DMS53 treated with DMSO at 0.1 percent for 48 hours (cell line): ENCODE measurements at regions not wholly inside any gene's neighbourhood (a gene's known extent, or its start where the extent isn't known, plus 50 kb on each side); places are given as distances from the start of the nearest gene placed in this dataset.

Source experiments
- DNase-seq: peaks from one replicate; lab custom pipeline; 2025; ENCODE audit not compliant: unreplicated experiment; lab: John Stamatoyannopoulos, UW

- no peak for DNase-seq
These were observed 712.6 kb downstream of the SLC16A7 start for GRCh38 chr12:60308366-60308991.

GRCh38 chr12:60311940-60312339, 716.1 kb downstream of the SLC16A7 start:
- no peak for DNase-seq

- DNase-seq, result no peak
These were observed 721.5 kb downstream of the SLC16A7 start for GRCh38 chr12:60317361-60317760.

- DNase-seq, result no peak
These were observed 728.9 kb downstream of the SLC16A7 start for GRCh38 chr12:60324746-60325145.

GRCh38 chr12:60333461-60333860, 737.6 kb downstream of the SLC16A7 start:
- no peak for DNase-seq

GRCh38 chr12:60335745-60336144, 739.9 kb downstream of the SLC16A7 start:
- DNase-seq, result peak; percentile 93

GRCh38 chr12:60337839-60338549, 742.2 kb downstream of the SLC16A7 start:
- DNase-seq, result no peak

GRCh38 chr12:60345442-60345841, 749.6 kb downstream of the SLC16A7 start:
- DNase-seq, result peak; percentile 9

GRCh38 chr12:60349232-60349978, 753.6 kb downstream of the SLC16A7 start:
- DNase-seq, result no peak

GRCh38 chr12:60387356-60387755, 791.5 kb downstream of the SLC16A7 start:
- no peak for DNase-seq

GRCh38 chr12:60391051-60391450, 795.2 kb downstream of the SLC16A7 start:
- DNase-seq, result no peak

GRCh38 chr12:60391791-60392190, 796.0 kb downstream of the SLC16A7 start:
- no peak for DNase-seq

- DNase-seq, result no peak
These were observed 797.3 kb downstream of the SLC16A7 start for GRCh38 chr12:60393093-60393492.

- peak; percentile 17 for DNase-seq
These were observed 798.8 kb downstream of the SLC16A7 start for GRCh38 chr12:60394665-60395064.

- DNase-seq, result no peak
These were observed 802.7 kb downstream of the SLC16A7 start for GRCh38 chr12:60398547-60398946.

- DNase-seq, result no peak
These were observed 803.2 kb downstream of the SLC16A7 start for GRCh38 chr12:60399064-60399463.

- DNase-seq, result no peak
These were observed 807.2 kb downstream of the SLC16A7 start for GRCh38 chr12:60402996-60403395.

GRCh38 chr12:60415351-60415750, 819.5 kb downstream of the SLC16A7 start:
- no peak for DNase-seq

GRCh38 chr12:60419986-60420385, 824.2 kb downstream of the SLC16A7 start:
- DNase-seq, result no peak

- DNase-seq, result no peak
These were observed 825.9 kb downstream of the SLC16A7 start for GRCh38 chr12:60421741-60422140.

GRCh38 chr12:60437297-60437696, 841.5 kb downstream of the SLC16A7 start:
- DNase-seq, result no peak

GRCh38 chr12:60441577-60441976, 845.7 kb downstream of the SLC16A7 start:
- DNase-seq, result no peak
